ENCODE measurements at regions not wholly inside any gene's neighbourhood (a gene's known extent, or its start where the extent isn't known, plus 50 kb on each side); places are given as distances from the start of the nearest gene placed in this dataset.

DNA sequence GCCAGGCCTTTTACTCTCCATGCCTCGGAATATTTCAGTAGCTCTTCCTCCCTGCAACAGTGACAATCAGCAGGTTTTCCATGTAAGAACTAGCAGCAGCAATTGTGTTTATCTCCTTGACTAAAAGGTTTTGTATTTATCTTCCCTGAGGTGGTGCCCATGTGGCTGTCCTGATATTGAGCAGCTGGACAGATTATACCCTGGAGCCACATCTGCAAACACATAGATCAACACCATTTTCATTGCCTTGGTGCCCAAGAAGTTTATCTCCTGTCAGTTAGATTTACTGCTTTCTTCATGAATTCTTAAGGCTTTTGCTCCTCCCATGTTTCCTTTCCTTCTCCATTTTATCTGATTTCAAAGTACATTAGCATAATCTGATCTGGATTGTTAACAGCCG, 378.4 kb downstream of the SPATA31D1 start:
- Histone ChIP-seq H2BK5ac (ENCODE audit: insufficient read length, low read length) (no peak overlapping the region), H4K8ac (replicated peaks; ENCODE audit: insufficient read length, low read depth, low read length) (no peak overlapping the region), H2BK20ac (ENCODE audit: low read depth, low read length, poor library complexity, severe bottlenecking) (no peak overlapping the region), H3K56ac (ENCODE audit: insufficient read length, low read depth, low read length) (no peak overlapping the region), H3K14ac (ENCODE audit: insufficient read depth, low read length) (no peak overlapping the region), H3K27ac (ENCODE audit: insufficient read length, low read depth, low read length) (no peak overlapping the region), H3K9ac (ENCODE audit: extremely low read depth, insufficient read length, low read length) (no peak overlapping the region), H3K79me2 (ENCODE audit: insufficient read depth, low read length) (no peaks in the 10 kb centered on the region), H3K27me3 (ENCODE audit: insufficient read depth, low read length) (no peaks in the 10 kb centered on the region), H3K9me3 (ENCODE audit: control insufficient read depth, low read depth, low read length) (no peaks in the 10 kb centered on the region), H2AK5ac (ENCODE audit: insufficient read length, low read length) (no peak overlapping the region), H4K5ac (ENCODE audit: insufficient read length, low read depth, low read length) (no peak overlapping the region), H3K23me2 (ENCODE audit: insufficient read length, low read depth, low read length, poor library complexity, severe bottlenecking) (no peaks in the 10 kb centered on the region), H3K4ac (ENCODE audit: low read depth, low read length) (no peak overlapping the region), H3K23ac (ENCODE audit: insufficient read length, low read depth, low read length) (no peak overlapping the region), H3T11ph (ENCODE audit: low read length) (no peak overlapping the region), H3K4me1 (ENCODE audit: insufficient read depth, low read length) (no peaks in the 10 kb centered on the region), H4K91ac (ENCODE audit: insufficient read length, low read depth, low read length) (no peak overlapping the region), H2AFZ (ENCODE audit: low read length) (no peak overlapping the region), H3K4me2 (ENCODE audit: insufficient read depth, insufficient read length, low read length) (no peak overlapping the region), H3K79me1 (ENCODE audit: insufficient read depth, low read depth, low read length, poor library complexity, severe bottlenecking) (no peaks in the 10 kb centered on the region), H2BK15ac (ENCODE audit: low read depth, low read length) (no peak overlapping the region), H2BK12ac (ENCODE audit: insufficient read length, low read depth, low read length) (no peak overlapping the region), H2BK120ac (ENCODE audit: low read depth, low read length, poor library complexity, severe bottlenecking) (no peak overlapping the region), H4K20me1 (ENCODE audit: control insufficient read depth, insufficient read depth, insufficient read length) (no peaks in the 10 kb centered on the region), H3K18ac (ENCODE audit: insufficient read length, low read depth, low read length) (no peak overlapping the region)
- Mint-ChIP-seq H3K27me3 (ENCODE audit: low read depth) (no peaks in the 10 kb centered on the region; the same call in 1 of the 2 replicates), H3K27ac (no peak overlapping the region), H3K36me3 (ENCODE audit: insufficient read depth in 1 of 3, low read depth in 3 of 3) (no peaks in the 10 kb centered on the region), H3K4me3 (no peak overlapping the region), H3K4me1 (no peaks in the 10 kb centered on the region), H3K9me3 (no peaks in the 10 kb centered on the region)
- no peak for DNase-seq
- no CpG with 5 or more reads among the region's 2 CpGs for WGBS (ENCODE audit: extremely low coverage, insufficient read length, low lambda C conversion rate)
- TF ChIP-seq, protein P1, sequence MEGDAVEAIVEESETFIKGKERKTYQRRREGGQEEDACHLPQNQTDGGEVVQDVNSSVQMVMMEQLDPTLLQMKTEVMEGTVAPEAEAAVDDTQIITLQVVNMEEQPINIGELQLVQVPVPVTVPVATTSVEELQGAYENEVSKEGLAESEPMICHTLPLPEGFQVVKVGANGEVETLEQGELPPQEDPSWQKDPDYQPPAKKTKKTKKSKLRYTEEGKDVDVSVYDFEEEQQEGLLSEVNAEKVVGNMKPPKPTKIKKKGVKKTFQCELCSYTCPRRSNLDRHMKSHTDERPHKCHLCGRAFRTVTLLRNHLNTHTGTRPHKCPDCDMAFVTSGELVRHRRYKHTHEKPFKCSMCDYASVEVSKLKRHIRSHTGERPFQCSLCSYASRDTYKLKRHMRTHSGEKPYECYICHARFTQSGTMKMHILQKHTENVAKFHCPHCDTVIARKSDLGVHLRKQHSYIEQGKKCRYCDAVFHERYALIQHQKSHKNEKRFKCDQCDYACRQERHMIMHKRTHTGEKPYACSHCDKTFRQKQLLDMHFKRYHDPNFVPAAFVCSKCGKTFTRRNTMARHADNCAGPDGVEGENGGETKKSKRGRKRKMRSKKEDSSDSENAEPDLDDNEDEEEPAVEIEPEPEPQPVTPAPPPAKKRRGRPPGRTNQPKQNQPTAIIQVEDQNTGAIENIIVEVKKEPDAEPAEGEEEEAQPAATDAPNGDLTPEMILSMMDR (conservative IDR thresholded peaks at IDR 0.05): no peak
